SH-SY5Y (cell line): ENCODE measurements at regions not wholly inside any gene's neighbourhood (a gene's known extent, or its start where the extent isn't known, plus 50 kb on each side); places are given as distances from the start of the nearest gene placed in this dataset.

Experiments
- GATA2 ChIP-seq: IDR thresholded peaks from 2 replicates; pipeline ENCODE4 v1.6.1; 2011; ENCODE audit warnings: mild to moderate bottlenecking, low read depth, low read length
- GATA3 ChIP-seq: IDR thresholded peaks from 2 replicates; pipeline ENCODE4 v1.6.1; 2011; ENCODE audit warnings: low read depth, mild to moderate bottlenecking, low read length, moderate library complexity

- TF ChIP-seq GATA3 (no peak), GATA2 (peak; percentile 55; the same call in 1 of the 2 replicates)
These were observed 388.0 kb upstream of the TNRC6C start for GRCh38 chr17:77570565-77570898.

GRCh38 chr17:77571155-77571981 is 387.1 kb upstream of the TNRC6C start:
- TF ChIP-seq GATA3 (no peak), GATA2 (peak; percentile 56)

- TF ChIP-seq GATA3: no peak
- no peak for TF ChIP-seq GATA2
These were observed 386.4 kb upstream of the TNRC6C start for GRCh38 chr17:77572065-77572601.

DNA sequence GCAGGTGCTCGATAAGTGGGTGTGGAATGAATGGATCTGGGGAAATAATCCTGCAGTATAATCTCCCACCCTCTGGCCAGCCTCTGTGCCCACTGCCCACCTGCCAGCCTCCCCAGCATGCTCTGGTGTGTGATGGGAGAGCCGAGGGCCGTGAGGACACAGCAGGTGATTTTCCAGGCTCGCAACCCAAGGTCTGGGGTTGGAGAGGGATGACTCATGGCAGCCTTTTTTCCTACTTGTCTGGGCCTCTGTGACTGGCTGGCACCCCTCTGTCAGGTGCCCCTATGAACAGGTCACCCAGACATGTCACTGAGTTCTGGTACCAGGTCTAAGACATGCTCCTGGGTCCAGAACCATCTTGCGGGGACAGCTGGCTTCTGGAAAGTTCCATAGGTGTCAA is 385.7 kb upstream of the TNRC6C start:
- no peak for TF ChIP-seq GATA2
- no peak for TF ChIP-seq GATA3

DNA sequence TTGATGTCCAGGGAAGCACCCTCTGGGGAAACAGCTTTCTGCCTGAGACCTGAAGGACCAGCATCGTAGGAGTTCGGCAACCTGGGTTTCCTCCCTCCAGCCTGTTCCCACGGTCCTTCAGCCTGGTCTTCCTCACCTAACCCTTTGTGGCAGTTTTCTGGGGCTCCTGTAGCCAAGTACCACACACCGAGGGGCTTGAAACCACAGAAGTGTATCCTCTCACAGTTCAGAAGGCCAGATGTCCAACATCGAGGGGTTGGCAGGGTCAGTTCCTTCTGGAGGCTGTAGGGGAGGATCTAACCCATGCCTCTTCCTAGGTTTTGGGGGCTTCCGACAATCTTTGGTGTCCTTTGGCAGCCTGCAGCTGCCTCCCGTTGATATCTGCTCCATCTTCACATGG is 381.0 kb upstream of the TNRC6C start:
- 0 out of 2 replicates have a peak, but pooled peaks have one; percentile 31 for TF ChIP-seq GATA2
- no peak for TF ChIP-seq GATA3

- TF ChIP-seq GATA3 (no peak), GATA2 (no peak)
These were observed 379.4 kb upstream of the TNRC6C start for GRCh38 chr17:77579131-77579530.

DNA sequence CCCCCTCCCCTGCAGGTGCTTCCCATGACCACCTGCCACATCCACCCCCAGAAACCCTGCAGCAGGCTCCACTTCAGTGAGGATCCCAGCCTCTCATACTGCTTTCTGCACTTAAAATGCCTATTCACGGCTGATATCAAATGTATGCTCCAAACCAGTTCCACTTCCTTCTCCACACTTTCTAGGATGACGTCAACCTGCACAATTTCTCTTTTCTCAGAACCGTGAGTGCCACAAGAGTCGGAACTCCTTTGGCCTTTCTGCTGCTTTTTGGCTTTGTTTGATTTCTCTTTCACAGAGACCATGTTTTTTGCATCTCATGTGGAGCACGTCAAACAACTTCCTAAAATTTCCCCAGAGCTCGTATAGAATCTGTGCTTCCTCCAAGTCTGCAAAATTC is 378.8 kb upstream of the TNRC6C start:
- TF ChIP-seq GATA3: no peak
- TF ChIP-seq GATA2: no peak

- TF ChIP-seq GATA3 (no peak), GATA2 (no peak)
These were observed 377.8 kb upstream of the TNRC6C start for GRCh38 chr17:77580531-77581270.

GRCh38 chr17:77581480-77581879 is 377.0 kb upstream of the TNRC6C start:
- TF ChIP-seq GATA3: no peak
- TF ChIP-seq GATA2: no peak

DNA sequence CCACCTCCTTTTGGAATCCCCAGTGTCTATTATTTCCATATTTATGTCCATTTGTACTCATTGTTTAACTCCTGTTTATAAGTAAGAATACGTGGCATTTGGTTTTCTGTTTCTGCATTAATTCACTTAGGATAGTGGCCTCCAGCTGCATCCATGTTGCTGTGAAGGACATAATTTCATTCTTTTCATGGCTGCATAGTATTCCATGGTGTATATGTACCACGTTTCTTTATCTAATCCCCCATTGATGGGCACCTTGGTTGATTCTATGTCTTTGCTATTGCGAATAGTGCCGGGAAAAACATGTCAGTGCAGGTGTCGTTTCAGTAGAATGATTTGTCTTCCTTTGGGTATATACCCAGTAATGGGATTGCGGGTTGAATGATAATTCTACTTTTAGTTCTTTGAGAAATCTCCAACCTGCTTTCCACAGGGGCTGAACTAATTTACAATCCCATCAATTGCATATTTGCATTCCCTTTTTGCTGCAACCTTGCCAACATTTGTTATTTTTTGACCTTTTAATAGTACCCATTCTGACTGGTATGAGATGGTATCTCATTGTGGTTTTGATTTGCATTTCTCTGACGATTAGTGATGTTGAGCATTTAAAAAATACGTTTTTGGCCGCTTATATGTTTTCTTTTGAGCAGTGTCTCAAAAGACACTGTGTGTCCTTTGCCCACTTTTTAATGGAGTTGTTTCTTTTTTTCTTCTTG is 373.2 kb upstream of the TNRC6C start:
- TF ChIP-seq GATA2 (no peak), GATA3 (no peak)

DNA sequence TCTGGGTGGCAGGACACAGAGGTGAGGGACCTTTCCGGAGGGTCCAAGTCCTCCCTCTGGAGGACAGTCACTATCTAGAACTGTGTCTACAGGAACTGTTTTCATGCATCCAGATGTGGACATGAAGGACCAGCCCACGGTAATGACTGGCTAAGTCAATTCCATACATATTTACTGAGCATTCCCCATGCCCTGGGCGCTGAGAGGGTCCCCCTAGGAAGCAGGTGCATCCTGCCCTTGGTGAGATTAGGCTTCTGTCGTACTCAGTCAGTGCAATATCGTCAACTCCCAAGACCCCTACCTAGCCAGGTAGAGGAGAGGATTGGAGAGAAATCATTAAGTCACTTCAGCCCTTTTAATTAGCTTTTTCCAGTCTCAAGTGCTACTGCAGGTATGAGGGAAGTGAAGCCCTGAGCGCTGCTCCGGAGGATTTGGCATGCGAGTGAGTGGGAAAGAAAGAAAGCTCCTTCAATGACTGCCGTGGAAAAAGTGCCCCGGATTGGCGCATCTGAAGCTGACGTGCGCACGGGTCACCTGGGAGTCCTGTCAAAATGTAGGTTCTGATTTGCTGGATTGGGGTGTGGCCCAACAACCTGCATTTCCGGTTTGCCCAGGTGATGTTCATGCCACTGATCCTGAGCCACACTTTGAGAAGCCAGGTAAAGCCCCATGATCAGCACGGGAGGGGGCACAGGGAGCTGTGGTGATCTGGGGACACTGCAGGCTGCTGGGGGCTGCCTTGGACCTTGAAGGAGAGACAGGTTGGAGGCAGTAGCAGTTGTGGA is 367.4 kb upstream of the TNRC6C start:
- TF ChIP-seq GATA3 (no peak), GATA2 (no peak)

- TF ChIP-seq GATA2: peak; percentile 44
- TF ChIP-seq GATA3: no peak
These were observed 366.2 kb upstream of the TNRC6C start for GRCh38 chr17:77592106-77592865.

DNA sequence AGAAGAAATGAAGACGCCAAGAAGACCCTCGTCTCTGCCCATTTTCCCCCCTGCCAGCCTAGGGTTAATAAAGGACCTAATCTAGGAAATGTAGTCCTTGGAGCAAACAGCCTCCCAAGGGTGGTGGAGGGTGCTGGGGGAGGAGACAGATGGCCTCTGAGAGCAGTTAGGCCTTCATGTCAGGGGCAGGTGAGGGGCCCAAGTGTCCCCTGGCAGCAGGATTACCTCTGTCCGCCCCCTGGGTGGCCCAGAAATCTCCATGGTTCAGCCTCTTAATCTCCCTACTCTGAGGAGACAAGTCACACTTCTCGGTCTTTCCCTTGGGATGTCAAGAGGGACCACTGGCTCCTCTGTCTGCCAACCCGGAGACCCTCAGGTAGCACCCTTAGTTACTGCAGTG is 365.4 kb upstream of the TNRC6C start:
- TF ChIP-seq GATA3: no peak
- no peak for TF ChIP-seq GATA2
